ENCODE measurements at regions not wholly inside any gene's neighbourhood (a gene's known extent, or its start where the extent isn't known, plus 50 kb on each side); places are given as distances from the start of the nearest gene placed in this dataset.

- Histone ChIP-seq H2AFZ (ENCODE audit: low read depth, low read length) (no peak overlapping the region), H3K4ac (ENCODE audit: low read depth in 1 of 2, low read length in 2 of 2) (no peak overlapping the region), H2BK12ac (ENCODE audit: low read length in 2 of 2) (no peak overlapping the region), H2BK120ac (ENCODE audit: low read depth, low read length) (no peak overlapping the region), H2BK5ac (ENCODE audit: low read depth, low read length, poor library complexity, severe bottlenecking) (no peak overlapping the region), H3K36me3 (ENCODE audit: control insufficient read depth in 1 of 2, insufficient read depth in 2 of 2, low read depth in 1 of 2, low read length in 2 of 2) (no peaks in the 10 kb centered on the region), H2AK5ac (ENCODE audit: low read length, severe bottlenecking) (no peak overlapping the region), H4K91ac (ENCODE audit: low read length) (no peak overlapping the region), H3K4me2 (ENCODE audit: low read length, poor library complexity, severe bottlenecking) (no peak overlapping the region), H3K18ac (ENCODE audit: low read depth in 1 of 2, low read length in 2 of 2) (no peak overlapping the region), H3K23ac (ENCODE audit: low read length in 2 of 2) (no peak overlapping the region), H2BK15ac (ENCODE audit: low read depth, poor library complexity, severe bottlenecking) (no peak overlapping the region), H3K79me1 (replicated peaks; ENCODE audit: low read length, poor library complexity, severe bottlenecking) (no peaks in the 10 kb centered on the region), H3K27ac (ENCODE audit: low read length, poor library complexity, severe bottlenecking) (no peak overlapping the region), H3K9ac (ENCODE audit: low read length) (no peak overlapping the region), H3K4me1 (ENCODE audit: control insufficient read depth, insufficient read depth, low read depth, low read length) (no peaks in the 10 kb centered on the region), H3K27me3 (ENCODE audit: control insufficient read depth in 1 of 2, insufficient read depth in 1 of 2, low read length in 2 of 2) (no peaks in the 10 kb centered on the region), H3K9me3 (ENCODE audit: control insufficient read depth, low read length) (no peaks in the 10 kb centered on the region), H3K4me3 (ENCODE audit: insufficient read depth in 1 of 2, low read depth in 1 of 2, low read length in 2 of 2) (no peak overlapping the region), H3K14ac (ENCODE audit: low read length in 2 of 2) (no peak overlapping the region), H4K8ac (ENCODE audit: low read length) (no peak overlapping the region)
- no peak for DNase-seq
- WGBS = 100% methylated on average over 1 of the region's 1 CpG
Observed at GRCh38 chr6:103409475-103409874, 1450.2 kb downstream of the HACE1 start.

GRCh38 chr6:103405321-103405720 lies 1454.4 kb downstream of the HACE1 start:
- H3K27me3 ChIP-seq (ENCODE audit: control insufficient read depth in 1 of 2, insufficient read depth in 1 of 2, low read length in 2 of 2) = no peaks in the 10 kb centered on the region
- H3K27ac ChIP-seq (ENCODE audit: low read length, poor library complexity, severe bottlenecking) = no peak overlapping the region
- no peak overlapping the region for H3K4me3 ChIP-seq (ENCODE audit: insufficient read depth in 1 of 2, low read depth in 1 of 2, low read length in 2 of 2)
- H3K9ac ChIP-seq (ENCODE audit: low read length) = no peak overlapping the region
- H3K36me3 ChIP-seq (ENCODE audit: control insufficient read depth in 1 of 2, insufficient read depth in 2 of 2, low read depth in 1 of 2, low read length in 2 of 2) = no peaks in the 10 kb centered on the region
- no peak overlapping the region for H4K8ac ChIP-seq (ENCODE audit: low read length)
- H3K9me3 ChIP-seq (ENCODE audit: control insufficient read depth, low read length) = peaks cover 3% of the 10 kb centered on the region
- no peak for DNase-seq
- H2BK120ac ChIP-seq (ENCODE audit: low read depth, low read length) = no peak overlapping the region
- H3K4ac ChIP-seq (ENCODE audit: low read depth in 1 of 2, low read length in 2 of 2) = no peak overlapping the region
- H4K91ac ChIP-seq (ENCODE audit: low read length) = no peak overlapping the region
- H3K79me1 ChIP-seq (replicated peaks; ENCODE audit: low read length, poor library complexity, severe bottlenecking) = no peaks in the 10 kb centered on the region
- H2AFZ ChIP-seq (ENCODE audit: low read depth, low read length) = no peak overlapping the region
- WGBS = 68% methylated on average over 12 of the region's 12 CpGs
- no peak overlapping the region for H2BK15ac ChIP-seq (ENCODE audit: low read depth, poor library complexity, severe bottlenecking)
- H3K14ac ChIP-seq (ENCODE audit: low read length in 2 of 2) = no peak overlapping the region
- H2AK5ac ChIP-seq (ENCODE audit: low read length, severe bottlenecking) = no peak overlapping the region
- H2BK5ac ChIP-seq (ENCODE audit: low read depth, low read length, poor library complexity, severe bottlenecking) = no peak overlapping the region
- H2BK12ac ChIP-seq (ENCODE audit: low read length in 2 of 2) = no peak overlapping the region
- no peaks in the 10 kb centered on the region for H3K4me1 ChIP-seq (ENCODE audit: control insufficient read depth, insufficient read depth, low read depth, low read length)
- no peak overlapping the region for H3K4me2 ChIP-seq (ENCODE audit: low read length, poor library complexity, severe bottlenecking)
- no peak overlapping the region for H3K23ac ChIP-seq (ENCODE audit: low read length in 2 of 2)
- no peak overlapping the region for H3K18ac ChIP-seq (ENCODE audit: low read depth in 1 of 2, low read length in 2 of 2)

GRCh38 chr6:103404799-103405198 lies 1454.9 kb downstream of the HACE1 start:
- H4K91ac ChIP-seq (ENCODE audit: low read length) = no peak overlapping the region
- no peak overlapping the region for H2BK5ac ChIP-seq (ENCODE audit: low read depth, low read length, poor library complexity, severe bottlenecking)
- no peak for DNase-seq
- H3K18ac ChIP-seq (ENCODE audit: low read depth in 1 of 2, low read length in 2 of 2) = no peak overlapping the region
- H3K4ac ChIP-seq (ENCODE audit: low read depth in 1 of 2, low read length in 2 of 2) = no peak overlapping the region
- H2AFZ ChIP-seq (ENCODE audit: low read depth, low read length) = no peak overlapping the region
- H3K4me2 ChIP-seq (ENCODE audit: low read length, poor library complexity, severe bottlenecking) = no peak overlapping the region
- no peak overlapping the region for H3K14ac ChIP-seq (ENCODE audit: low read length in 2 of 2)
- H3K4me1 ChIP-seq (ENCODE audit: control insufficient read depth, insufficient read depth, low read depth, low read length) = no peaks in the 10 kb centered on the region
- no peak overlapping the region for H4K8ac ChIP-seq (ENCODE audit: low read length)
- H3K36me3 ChIP-seq (ENCODE audit: control insufficient read depth in 1 of 2, insufficient read depth in 2 of 2, low read depth in 1 of 2, low read length in 2 of 2) = no peaks in the 10 kb centered on the region
- no peak overlapping the region for H2BK12ac ChIP-seq (ENCODE audit: low read length in 2 of 2)
- no peak overlapping the region for H2AK5ac ChIP-seq (ENCODE audit: low read length, severe bottlenecking)
- H2BK15ac ChIP-seq (ENCODE audit: low read depth, poor library complexity, severe bottlenecking) = no peak overlapping the region
- H2BK120ac ChIP-seq (ENCODE audit: low read depth, low read length) = no peak overlapping the region
- H3K9me3 ChIP-seq (ENCODE audit: control insufficient read depth, low read length) = peaks cover 3% of the 10 kb centered on the region
- H3K27me3 ChIP-seq (ENCODE audit: control insufficient read depth in 1 of 2, insufficient read depth in 1 of 2, low read length in 2 of 2) = no peaks in the 10 kb centered on the region
- no peak overlapping the region for H3K23ac ChIP-seq (ENCODE audit: low read length in 2 of 2)
- H3K9ac ChIP-seq (ENCODE audit: low read length) = no peak overlapping the region
- no peak overlapping the region for H3K4me3 ChIP-seq (ENCODE audit: insufficient read depth in 1 of 2, low read depth in 1 of 2, low read length in 2 of 2)
- no peak overlapping the region for H3K27ac ChIP-seq (ENCODE audit: low read length, poor library complexity, severe bottlenecking)
- 90% methylated on average over 8 of the region's 8 CpGs for whole genome bisulfite sequencing
- H3K79me1 ChIP-seq (replicated peaks; ENCODE audit: low read length, poor library complexity, severe bottlenecking) = no peaks in the 10 kb centered on the region

GRCh38 chr6:103396768-103397167 lies 1463.0 kb downstream of the HACE1 start:
- H2AFZ ChIP-seq (ENCODE audit: low read depth, low read length) = no peak overlapping the region
- H3K18ac ChIP-seq (ENCODE audit: low read depth in 1 of 2, low read length in 2 of 2) = no peak overlapping the region
- H3K27ac ChIP-seq (ENCODE audit: low read length, poor library complexity, severe bottlenecking) = no peak overlapping the region
- H2BK5ac ChIP-seq (ENCODE audit: low read depth, low read length, poor library complexity, severe bottlenecking) = no peak overlapping the region
- H3K14ac ChIP-seq (ENCODE audit: low read length in 2 of 2) = no peak overlapping the region
- no peaks in the 10 kb centered on the region for H3K36me3 ChIP-seq (ENCODE audit: control insufficient read depth in 1 of 2, insufficient read depth in 2 of 2, low read depth in 1 of 2, low read length in 2 of 2)
- H2AK5ac ChIP-seq (ENCODE audit: low read length, severe bottlenecking) = no peak overlapping the region
- no peak overlapping the region for H2BK15ac ChIP-seq (ENCODE audit: low read depth, poor library complexity, severe bottlenecking)
- no peak overlapping the region for H2BK120ac ChIP-seq (ENCODE audit: low read depth, low read length)
- H3K4me1 ChIP-seq (ENCODE audit: control insufficient read depth, insufficient read depth, low read depth, low read length) = no peaks in the 10 kb centered on the region
- no peak overlapping the region for H3K23ac ChIP-seq (ENCODE audit: low read length in 2 of 2)
- H4K91ac ChIP-seq (ENCODE audit: low read length) = no peak overlapping the region
- no peak overlapping the region for H3K9ac ChIP-seq (ENCODE audit: low read length)
- 96% methylated on average over 2 of the region's 2 CpGs for WGBS
- H3K79me1 ChIP-seq (replicated peaks; ENCODE audit: low read length, poor library complexity, severe bottlenecking) = no peaks in the 10 kb centered on the region
- H3K4me2 ChIP-seq (ENCODE audit: low read length, poor library complexity, severe bottlenecking) = no peak overlapping the region
- no peak overlapping the region for H3K4ac ChIP-seq (ENCODE audit: low read depth in 1 of 2, low read length in 2 of 2)
- H3K27me3 ChIP-seq (ENCODE audit: control insufficient read depth in 1 of 2, insufficient read depth in 1 of 2, low read length in 2 of 2) = no peaks in the 10 kb centered on the region
- H4K8ac ChIP-seq (ENCODE audit: low read length) = no peak overlapping the region
- no peak overlapping the region for H2BK12ac ChIP-seq (ENCODE audit: low read length in 2 of 2)
- no peak overlapping the region for H3K4me3 ChIP-seq (ENCODE audit: insufficient read depth in 1 of 2, low read depth in 1 of 2, low read length in 2 of 2)
- no peak for DNase-seq
- H3K9me3 ChIP-seq (ENCODE audit: control insufficient read depth, low read length) = no peaks in the 10 kb centered on the region

Data from mesenchymal stem cell (in vitro differentiated cells and primary cell).